ENCODE measurements at regions not wholly inside any gene's neighbourhood (a gene's known extent, or its start where the extent isn't known, plus 50 kb on each side); places are given as distances from the start of the nearest gene placed in this dataset.

DNA sequence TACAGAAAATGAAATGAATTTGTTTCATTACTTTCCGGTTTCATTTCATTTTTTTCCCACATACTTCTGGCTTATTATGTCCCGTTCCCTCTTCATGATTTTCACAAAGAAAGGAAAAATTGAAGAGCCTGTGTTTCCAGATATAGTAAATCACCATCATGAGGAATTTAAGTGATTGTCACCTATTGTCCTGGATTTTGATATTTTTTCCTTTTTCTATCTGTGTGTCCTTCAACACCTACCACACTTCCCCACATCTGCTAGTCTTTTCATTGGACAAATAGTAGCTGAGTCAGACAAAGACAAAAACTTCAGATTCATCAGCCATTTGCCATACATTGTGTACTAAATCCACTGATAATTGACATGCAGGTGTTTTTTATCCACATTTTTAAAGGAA lies 258.2 kb upstream of the HSF2 start:
- H3K27ac Mint-ChIP-seq = no peak overlapping the region
- Histone ChIP-seq H2AK5ac (ENCODE audit: insufficient read length, low read length) (no peak overlapping the region), H3K9me3 (ENCODE audit: control insufficient read depth, low read depth, low read length) (no peaks in the 10 kb centered on the region), H3K18ac (ENCODE audit: insufficient read length, low read depth, low read length) (no peak overlapping the region), H4K5ac (ENCODE audit: insufficient read length, low read depth, low read length) (no peak overlapping the region), H2BK120ac (ENCODE audit: low read depth, low read length, poor library complexity, severe bottlenecking) (no peak overlapping the region), H3K9ac (ENCODE audit: extremely low read depth, insufficient read length, low read length) (no peak overlapping the region), H3K14ac (ENCODE audit: insufficient read depth, low read length) (no peak overlapping the region), H3K56ac (ENCODE audit: insufficient read length, low read depth, low read length) (no peak overlapping the region), H2BK12ac (ENCODE audit: insufficient read length, low read depth, low read length) (no peak overlapping the region), H4K8ac (replicated peaks; ENCODE audit: insufficient read length, low read depth, low read length) (no peak overlapping the region), H2BK5ac (ENCODE audit: insufficient read length, low read length) (no peak overlapping the region), H3K27me3 (ENCODE audit: insufficient read depth, low read length) (no peaks in the 10 kb centered on the region), H2AFZ (ENCODE audit: low read length) (no peak overlapping the region), H4K91ac (ENCODE audit: insufficient read length, low read depth, low read length) (no peak overlapping the region), H2BK20ac (ENCODE audit: low read depth, low read length, poor library complexity, severe bottlenecking) (no peak overlapping the region), H3K4me2 (ENCODE audit: insufficient read depth, insufficient read length, low read length) (no peak overlapping the region), H3K27ac (ENCODE audit: insufficient read length, low read depth, low read length) (no peak overlapping the region), H3K4me1 (ENCODE audit: insufficient read depth, low read length) (no peaks in the 10 kb centered on the region), H3K79me1 (ENCODE audit: insufficient read depth, low read depth, low read length, poor library complexity, severe bottlenecking) (no peaks in the 10 kb centered on the region), H3T11ph (ENCODE audit: low read length) (no peak overlapping the region), H3K23me2 (ENCODE audit: insufficient read length, low read depth, low read length, poor library complexity, severe bottlenecking) (no peaks in the 10 kb centered on the region), H2BK15ac (ENCODE audit: low read depth, low read length) (no peak overlapping the region), H3K23ac (ENCODE audit: insufficient read length, low read depth, low read length) (no peak overlapping the region), H4K20me1 (ENCODE audit: control insufficient read depth, insufficient read depth, insufficient read length) (no peaks in the 10 kb centered on the region), H3K79me2 (ENCODE audit: insufficient read depth, low read length) (no peaks in the 10 kb centered on the region), H3K4ac (ENCODE audit: low read depth, low read length) (no peak overlapping the region)
- H3K4me3 Mint-ChIP-seq = no peak overlapping the region
- DNase-seq = no peak
- H3K9me3 Mint-ChIP-seq = no peaks in the 10 kb centered on the region
- TF ChIP-seq CTCF (conservative IDR thresholded peaks at IDR 0.05) = no peak
- H3K4me1 Mint-ChIP-seq = peaks cover 0 to 3% of the 10 kb centered on the region in 2 experiments; a peak in 1 of 4 replicates
- no peaks in the 10 kb centered on the region for H3K36me3 Mint-ChIP-seq (ENCODE audit: insufficient read depth in 1 of 3, low read depth in 3 of 3)
- no CpG with 5 or more reads among the region's 2 CpGs for WGBS (ENCODE audit: extremely low coverage, insufficient read length, low lambda C conversion rate)
- H3K27me3 Mint-ChIP-seq (ENCODE audit: low read depth) = no peaks in the 10 kb centered on the region

Data from H9 (cell line).